ENCODE measurements at regions not wholly inside any gene's neighbourhood (a gene's known extent, or its start where the extent isn't known, plus 50 kb on each side); places are given as distances from the start of the nearest gene placed in this dataset.

GRCh38 chr7:10022957-10023356, 950.7 kb upstream of the PHF14 start:
- no peak overlapping the region for H3K4me3 ChIP-seq (ENCODE audit: low read depth, low read length, poor library complexity, severe bottlenecking)
- no peaks in the 10 kb centered on the region for H3K79me2 ChIP-seq (ENCODE audit: insufficient read depth, low read length)
- H3K4me2 ChIP-seq (ENCODE audit: low read length): no peak overlapping the region
- H4K20me1 ChIP-seq (ENCODE audit: insufficient read depth, low read length): no peaks in the 10 kb centered on the region
- H3K9me3 ChIP-seq (ENCODE audit: low read length): no peaks in the 10 kb centered on the region
- no peak for TF ChIP-seq EZH2 (IDR thresholded peaks at IDR 0.05; ENCODE audit: borderline replicate concordance, low read length)
- H3K36me3 ChIP-seq (ENCODE audit: insufficient read depth, low read length): no peaks in the 10 kb centered on the region
- no peak overlapping the region for H3K9ac ChIP-seq (ENCODE audit: low read length)
- no peaks in the 10 kb centered on the region for H3K4me1 ChIP-seq (ENCODE audit: insufficient read depth, low read length, severe bottlenecking)
- no peaks in the 10 kb centered on the region for H3K27me3 ChIP-seq (ENCODE audit: insufficient read depth, low read length)
- no peaks in the 10 kb centered on the region for H3F3A ChIP-seq (ENCODE audit: insufficient read depth, low read length)
- H3K9me2 ChIP-seq (ENCODE audit: low read depth, low read length): no peaks in the 10 kb centered on the region
- H2AFZ ChIP-seq (ENCODE audit: low read length): no peak overlapping the region
- no peak overlapping the region for H3K27ac ChIP-seq (ENCODE audit: low read depth, low read length, poor library complexity, severe bottlenecking)

- H3K4me3 ChIP-seq (ENCODE audit: low read depth, low read length, poor library complexity, severe bottlenecking): no peak overlapping the region
- H3K79me2 ChIP-seq (ENCODE audit: insufficient read depth, low read length): no peaks in the 10 kb centered on the region
- no peaks in the 10 kb centered on the region for H3K9me2 ChIP-seq (ENCODE audit: low read depth, low read length)
- TF ChIP-seq EZH2 (IDR thresholded peaks at IDR 0.05; ENCODE audit: borderline replicate concordance, low read length) (no peak), CTCF (IDR thresholded peaks at IDR 0.05; ENCODE audit: low read length) (no peak)
- H3F3A ChIP-seq (ENCODE audit: insufficient read depth, low read length): no peaks in the 10 kb centered on the region
- no peak overlapping the region for H3K4me2 ChIP-seq (ENCODE audit: low read length)
- H3K27ac ChIP-seq (ENCODE audit: low read depth, low read length, poor library complexity, severe bottlenecking): no peak overlapping the region
- peak overlapping the region; percentile 67; the same call in 1 of the 2 replicates for H2AFZ ChIP-seq (ENCODE audit: low read length)
- no peaks in the 10 kb centered on the region for H3K36me3 ChIP-seq (ENCODE audit: insufficient read depth, low read length)
- no peaks in the 10 kb centered on the region for H3K4me1 ChIP-seq (ENCODE audit: insufficient read depth, low read length, severe bottlenecking)
- no peaks in the 10 kb centered on the region for H4K20me1 ChIP-seq (ENCODE audit: insufficient read depth, low read length)
- H3K27me3 ChIP-seq (ENCODE audit: insufficient read depth, low read length): no peaks in the 10 kb centered on the region
- H3K9me3 ChIP-seq (ENCODE audit: low read length): no peaks in the 10 kb centered on the region
- no peak overlapping the region for H3K9ac ChIP-seq (ENCODE audit: low read length)
These were observed 938.7 kb upstream of the PHF14 start for GRCh38 chr7:10034843-10035556.

- Histone ChIP-seq H4K20me1 (ENCODE audit: insufficient read depth, low read length) (no peaks in the 10 kb centered on the region), H3K9ac (ENCODE audit: low read length) (no peak overlapping the region), H3K4me3 (ENCODE audit: low read depth, low read length, poor library complexity, severe bottlenecking) (no peak overlapping the region), H3K4me1 (ENCODE audit: insufficient read depth, low read length, severe bottlenecking) (no peaks in the 10 kb centered on the region), H3F3A (ENCODE audit: insufficient read depth, low read length) (no peaks in the 10 kb centered on the region), H3K9me3 (ENCODE audit: low read length) (no peaks in the 10 kb centered on the region), H2AFZ (ENCODE audit: low read length) (no peak overlapping the region), H3K27ac (ENCODE audit: low read depth, low read length, poor library complexity, severe bottlenecking) (no peak overlapping the region), H3K79me2 (ENCODE audit: insufficient read depth, low read length) (no peaks in the 10 kb centered on the region), H3K4me2 (ENCODE audit: low read length) (no peak overlapping the region), H3K36me3 (ENCODE audit: insufficient read depth, low read length) (no peaks in the 10 kb centered on the region), H3K9me2 (ENCODE audit: low read depth, low read length) (no peaks in the 10 kb centered on the region), H3K27me3 (ENCODE audit: insufficient read depth, low read length) (no peaks in the 10 kb centered on the region)
- TF ChIP-seq EZH2 (IDR thresholded peaks at IDR 0.05; ENCODE audit: borderline replicate concordance, low read length) (no peak), CTCF (IDR thresholded peaks at IDR 0.05; ENCODE audit: low read length) (no peak)
These were observed 937.0 kb upstream of the PHF14 start for GRCh38 chr7:10036693-10037092.

GRCh38 chr7:10038351-10038750, 935.3 kb upstream of the PHF14 start:
- Histone ChIP-seq H3K9ac (ENCODE audit: low read length) (no peak overlapping the region), H3K9me3 (ENCODE audit: low read length) (no peaks in the 10 kb centered on the region), H3F3A (ENCODE audit: insufficient read depth, low read length) (no peaks in the 10 kb centered on the region), H3K27me3 (ENCODE audit: insufficient read depth, low read length) (no peaks in the 10 kb centered on the region), H3K9me2 (ENCODE audit: low read depth, low read length) (no peaks in the 10 kb centered on the region), H2AFZ (ENCODE audit: low read length) (no peak overlapping the region), H3K27ac (ENCODE audit: low read depth, low read length, poor library complexity, severe bottlenecking) (no peak overlapping the region), H3K79me2 (ENCODE audit: insufficient read depth, low read length) (no peaks in the 10 kb centered on the region), H3K4me1 (ENCODE audit: insufficient read depth, low read length, severe bottlenecking) (no peaks in the 10 kb centered on the region), H3K4me3 (ENCODE audit: low read depth, low read length, poor library complexity, severe bottlenecking) (no peak overlapping the region), H4K20me1 (ENCODE audit: insufficient read depth, low read length) (no peaks in the 10 kb centered on the region), H3K4me2 (ENCODE audit: low read length) (no peak overlapping the region), H3K36me3 (ENCODE audit: insufficient read depth, low read length) (no peaks in the 10 kb centered on the region)
- no peak for TF ChIP-seq EZH2 (IDR thresholded peaks at IDR 0.05; ENCODE audit: borderline replicate concordance, low read length)
- no peak for TF ChIP-seq CTCF (IDR thresholded peaks at IDR 0.05; ENCODE audit: low read length)

Data from OCI-LY1 (cell line).